Midbrain (tissue), 1 donor: ENCODE measurements at regions not wholly inside any gene's neighbourhood (a gene's known extent, or its start where the extent isn't known, plus 50 kb on each side); places are given as distances from the start of the nearest gene placed in this dataset.

Source experiments
- DNase-seq: peaks from one replicate; lab custom pipeline; 2025; lab: John Stamatoyannopoulos, UW

DNA sequence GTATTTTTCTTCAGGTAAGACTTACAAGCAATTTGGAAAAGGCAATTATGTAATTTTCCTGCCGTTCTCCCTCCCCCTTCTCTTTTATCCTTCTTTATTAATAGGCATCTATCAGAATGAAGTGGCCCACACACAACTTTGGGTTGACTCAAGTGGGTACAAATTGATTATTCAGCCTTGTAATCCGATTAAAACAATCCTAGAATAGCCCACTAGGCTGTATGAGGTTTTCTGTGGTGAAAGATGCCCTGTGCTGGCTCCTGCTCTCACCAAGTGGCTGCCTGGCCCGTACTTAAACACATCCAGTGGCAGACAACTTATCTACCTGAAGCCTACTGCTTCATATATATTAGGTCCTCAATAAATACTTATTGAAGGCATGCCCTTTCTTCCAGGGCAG, 177.3 kb upstream of the C9orf72 start:
- no peak for DNase-seq

GRCh38 chr9:27752069-27752468, 178.8 kb upstream of the C9orf72 start:
- DNase-seq: no peak

DNA sequence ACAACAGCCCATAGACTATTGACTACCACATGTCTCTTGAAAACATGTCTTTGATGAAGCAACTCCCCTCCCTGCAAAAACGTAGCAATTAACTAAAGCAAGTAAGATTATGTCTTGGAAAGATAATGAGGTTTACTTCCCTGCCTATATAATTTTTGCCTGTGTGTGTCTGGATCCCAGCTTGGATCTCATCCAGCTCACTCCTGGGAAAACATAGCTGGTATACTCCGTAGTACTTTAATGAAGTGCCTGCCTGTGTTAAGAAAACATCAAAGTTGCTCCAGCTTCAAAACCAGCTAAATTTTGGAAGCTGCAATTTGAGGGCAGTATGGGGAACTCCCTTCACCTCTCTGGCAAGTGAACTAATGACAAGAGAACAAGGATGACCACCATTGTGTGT, 182.6 kb upstream of the C9orf72 start:
- DNase-seq: no peak

GRCh38 chr9:27756418-27756817, 183.1 kb upstream of the C9orf72 start:
- DNase-seq: no peak

GRCh38 chr9:27763831-27764230, 190.6 kb upstream of the C9orf72 start:
- DNase-seq: no peak

GRCh38 chr9:27765266-27766072, 192.2 kb upstream of the C9orf72 start:
- DNase-seq: no peak

GRCh38 chr9:27766073-27766835, 193.0 kb upstream of the C9orf72 start:
- no peak for DNase-seq

DNA sequence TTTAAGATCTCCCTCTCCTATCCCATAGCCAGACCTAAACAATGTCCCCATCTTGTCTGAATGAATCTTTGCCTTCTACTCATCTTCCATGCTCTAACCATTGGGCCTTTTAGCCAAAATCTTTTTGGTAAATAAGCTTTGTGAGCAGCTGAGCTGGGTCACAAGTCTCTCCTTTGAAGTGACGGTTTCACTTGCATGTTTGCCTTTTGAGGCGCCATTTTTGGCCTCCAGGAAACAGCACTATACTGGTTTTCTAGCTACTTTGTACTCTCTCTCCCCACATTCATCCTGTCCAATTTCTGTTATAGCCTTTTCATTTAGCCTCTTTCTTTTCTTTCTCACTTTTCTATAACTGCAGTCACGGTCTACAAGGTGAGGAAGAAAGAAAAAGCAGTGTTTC, 195.5 kb upstream of the C9orf72 start:
- no peak for DNase-seq

DNA sequence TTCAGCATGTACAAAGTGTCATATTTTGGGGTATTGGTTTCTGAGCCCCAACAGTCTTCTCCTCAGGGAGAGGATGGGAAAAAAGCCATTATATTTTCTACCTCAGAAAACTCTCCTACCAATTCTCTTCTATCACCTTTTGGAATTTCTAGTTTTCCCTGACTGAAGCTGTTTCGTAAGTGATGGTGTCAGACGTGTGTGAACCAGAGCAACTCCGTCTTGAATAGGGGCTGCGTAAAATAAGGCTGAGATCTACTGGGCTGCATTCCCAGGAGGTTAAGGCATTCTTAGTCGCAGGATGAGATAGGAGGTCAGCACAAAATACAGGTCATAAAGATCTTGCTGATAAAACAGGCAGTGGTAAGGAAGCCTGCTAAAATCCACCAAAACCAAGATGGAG, 197.3 kb upstream of the C9orf72 start:
- DNase-seq: no peak

DNA sequence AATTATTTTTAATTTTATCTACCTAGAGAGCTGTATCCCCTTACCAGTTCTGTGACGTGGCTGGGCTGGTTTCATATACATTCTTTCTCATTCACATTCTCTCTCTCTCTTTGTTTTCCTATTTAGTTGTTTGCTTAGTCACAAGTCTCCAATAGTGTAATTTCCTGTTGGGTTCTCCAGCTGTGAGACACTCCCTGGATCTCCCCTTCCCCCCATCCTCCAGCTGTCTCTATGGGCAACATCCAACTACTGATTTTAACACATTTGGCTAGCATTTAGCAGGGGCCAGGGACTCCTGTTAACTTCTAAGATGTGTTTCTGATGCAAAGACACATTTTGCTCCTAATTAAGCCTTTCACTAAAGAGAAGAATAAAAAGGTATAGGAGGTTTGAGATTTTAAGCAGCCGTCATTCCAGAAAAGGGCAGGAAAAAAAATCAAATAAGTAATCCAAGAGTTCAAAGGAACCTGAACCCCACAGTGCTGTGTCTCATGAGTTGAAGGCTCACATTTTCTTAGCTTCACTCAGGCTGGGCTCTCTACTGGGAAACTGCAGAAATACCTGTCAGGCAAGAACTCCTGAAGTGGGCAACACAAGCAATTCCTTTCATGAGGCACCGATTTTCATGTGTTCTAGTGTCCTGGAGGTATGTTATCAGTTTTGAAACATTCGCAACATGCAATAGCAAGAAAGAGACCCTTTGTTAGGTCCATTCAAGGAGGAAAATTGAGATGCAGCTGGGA, 198.7 kb upstream of the C9orf72 start:
- no peak for DNase-seq

- DNase-seq: no peak
Measured at GRCh38 chr9:27784847-27785713, 211.8 kb upstream of the C9orf72 start.

GRCh38 chr9:27785714-27786100, 212.4 kb upstream of the C9orf72 start:
- no peak for DNase-seq

GRCh38 chr9:27787891-27788290, 214.6 kb upstream of the C9orf72 start:
- no peak for DNase-seq

DNA sequence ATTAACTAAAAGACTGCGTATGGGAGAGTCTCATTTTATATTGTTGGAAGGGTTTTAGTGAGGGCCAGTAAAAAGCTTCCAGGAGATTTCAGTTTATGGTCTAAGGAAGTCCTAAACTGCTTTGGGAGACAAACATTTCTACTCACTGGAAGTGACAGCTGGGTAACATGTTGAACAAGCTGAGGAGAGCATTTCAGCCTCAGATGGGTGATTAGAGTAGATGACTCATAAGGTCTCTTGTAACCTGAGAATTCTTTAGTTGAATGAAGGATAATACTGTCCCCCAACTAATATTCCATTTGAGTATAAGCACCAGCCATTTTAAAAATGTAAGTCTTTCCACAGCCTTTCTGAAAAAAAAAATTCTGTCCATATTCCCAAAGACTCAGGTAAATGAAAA, 218.0 kb upstream of the C9orf72 start:
- no peak for DNase-seq

- no peak for DNase-seq
Measured at GRCh38 chr9:27792971-27793689, 219.8 kb upstream of the C9orf72 start.

DNA sequence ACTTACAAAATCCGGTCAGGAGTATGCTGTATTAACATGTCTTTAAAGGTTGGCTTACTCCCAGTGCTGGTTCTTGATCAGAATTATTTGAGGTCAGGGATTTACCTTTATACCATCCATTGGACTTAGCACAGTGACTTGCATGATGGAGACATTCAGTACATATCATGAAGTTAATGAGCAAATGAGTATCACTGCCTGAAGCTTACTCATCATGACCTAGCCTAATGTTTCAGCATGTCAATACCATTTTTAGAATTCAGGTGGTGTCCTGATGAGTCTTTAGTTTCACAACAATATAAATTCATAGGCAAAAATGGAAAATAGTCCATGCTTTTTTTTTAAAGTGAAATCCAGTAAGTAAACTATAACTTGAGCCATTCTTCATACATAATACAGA, 226.0 kb upstream of the C9orf72 start:
- DNase-seq: no peak

DNA sequence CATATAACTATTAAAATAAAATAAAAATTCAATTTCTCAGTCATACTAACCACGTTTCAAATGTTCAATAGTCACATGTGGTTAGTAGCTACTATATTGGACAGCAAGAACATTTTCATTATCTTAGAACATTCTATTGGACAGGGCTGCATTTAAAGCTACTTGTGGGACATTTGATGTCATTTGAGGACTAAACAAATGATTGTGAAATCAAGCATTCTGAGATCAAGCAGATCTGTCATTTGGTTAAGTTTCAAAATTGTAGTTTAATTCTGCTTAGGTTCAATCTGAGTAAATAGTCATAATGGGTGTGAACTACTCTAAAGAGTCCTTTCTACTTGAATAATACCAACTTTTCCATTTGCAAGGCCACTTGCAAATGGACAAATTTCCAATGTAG, 226.9 kb upstream of the C9orf72 start:
- DNase-seq: no peak

DNA sequence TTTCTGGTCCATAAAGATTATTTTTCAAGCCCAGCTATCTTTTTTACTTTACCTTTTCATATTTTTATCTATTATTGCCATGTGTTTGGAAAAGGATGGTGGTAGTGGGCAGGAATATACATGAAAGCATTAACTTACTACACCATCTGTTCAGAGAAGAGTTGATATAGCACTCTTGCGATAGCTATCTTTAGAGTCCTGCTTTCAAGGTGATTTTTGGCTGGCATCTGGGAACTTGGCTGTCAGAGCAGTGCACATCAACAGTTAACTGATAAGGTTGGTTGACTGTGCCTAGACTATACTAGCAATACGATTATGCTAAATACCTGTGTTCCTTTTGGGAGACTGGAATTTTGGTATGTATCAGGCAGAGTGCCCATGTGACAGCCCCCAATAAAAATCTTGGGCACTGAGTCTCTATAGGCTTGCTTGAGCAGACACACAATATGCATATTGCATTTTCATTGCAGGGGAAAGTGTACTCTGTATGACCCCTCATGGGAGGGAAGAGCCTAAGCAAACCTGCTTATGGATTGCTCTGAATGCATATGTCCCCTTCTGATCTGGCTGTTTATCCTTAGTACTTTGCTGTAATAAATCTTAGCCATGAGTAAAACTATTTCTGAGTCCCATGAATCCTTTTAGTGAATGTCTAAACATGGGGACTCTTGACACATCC, 227.6 kb upstream of the C9orf72 start:
- no peak for DNase-seq

DNA sequence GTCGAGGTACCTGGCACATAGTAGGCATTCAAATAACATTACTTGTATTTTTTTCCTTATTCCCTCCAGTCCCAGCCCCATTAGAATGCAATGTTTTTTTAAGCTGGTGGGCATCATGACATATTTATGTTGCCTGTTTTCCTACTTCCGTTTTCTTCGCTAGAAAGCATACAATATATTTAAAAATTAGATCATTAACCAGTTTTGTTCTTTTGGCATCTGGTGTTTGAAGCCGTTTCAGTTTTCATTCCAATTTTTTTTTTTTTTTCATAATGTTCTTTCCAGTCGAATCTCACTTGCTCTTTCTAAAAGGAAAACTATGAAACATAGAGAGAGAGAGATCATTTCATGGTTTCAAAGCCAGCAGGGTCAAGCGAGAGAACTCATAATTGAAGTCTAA, 228.3 kb upstream of the C9orf72 start:
- DNase-seq: no peak

- DNase-seq: no peak
Measured at GRCh38 chr9:27802418-27802817, 229.1 kb upstream of the C9orf72 start.

GRCh38 chr9:27808864-27809263, 235.6 kb upstream of the C9orf72 start:
- no peak for DNase-seq
